ENCODE measurements at regions not wholly inside any gene's neighbourhood (a gene's known extent, or its start where the extent isn't known, plus 50 kb on each side); places are given as distances from the start of the nearest gene placed in this dataset.

DNA sequence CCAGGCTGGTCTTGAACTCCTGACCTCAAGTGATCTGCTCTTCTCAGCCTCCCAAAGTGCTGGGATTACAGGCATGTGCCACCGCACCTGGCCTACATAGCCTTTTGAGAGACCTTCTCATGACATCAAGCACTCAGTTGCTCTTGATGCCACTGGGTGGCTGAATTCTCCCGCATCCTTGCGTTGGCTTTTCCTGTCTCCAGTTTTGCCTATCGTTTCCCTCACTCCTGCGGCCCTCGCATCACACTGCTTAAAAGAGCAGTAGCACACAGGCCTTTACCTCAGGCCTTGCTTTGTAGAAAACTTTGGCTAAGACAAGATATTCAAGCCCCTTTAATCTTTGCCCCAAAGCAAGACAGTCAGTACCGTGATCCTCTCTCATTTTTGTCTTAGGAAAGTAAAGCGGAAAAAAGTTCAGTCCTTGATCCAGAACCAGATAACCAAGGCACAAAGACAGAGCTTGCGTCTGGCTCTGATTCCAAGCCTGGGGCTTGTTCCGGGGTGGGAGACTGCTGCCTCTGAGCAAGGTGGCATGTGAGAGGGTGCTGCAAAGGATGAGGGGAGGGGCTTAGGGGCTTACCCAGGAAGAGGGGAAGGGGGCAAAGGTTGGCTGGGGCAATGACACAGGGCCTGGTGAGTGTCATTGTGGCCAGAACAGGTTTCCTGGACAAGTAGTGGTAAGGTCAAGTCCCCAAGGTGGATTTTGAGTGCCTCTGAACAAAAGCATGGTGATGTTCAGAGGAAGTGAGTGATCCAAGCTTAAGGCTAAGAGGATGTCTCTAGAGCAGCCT is 175.0 kb upstream of the TLE3 start:
- DNase-seq, result no peak

DNA sequence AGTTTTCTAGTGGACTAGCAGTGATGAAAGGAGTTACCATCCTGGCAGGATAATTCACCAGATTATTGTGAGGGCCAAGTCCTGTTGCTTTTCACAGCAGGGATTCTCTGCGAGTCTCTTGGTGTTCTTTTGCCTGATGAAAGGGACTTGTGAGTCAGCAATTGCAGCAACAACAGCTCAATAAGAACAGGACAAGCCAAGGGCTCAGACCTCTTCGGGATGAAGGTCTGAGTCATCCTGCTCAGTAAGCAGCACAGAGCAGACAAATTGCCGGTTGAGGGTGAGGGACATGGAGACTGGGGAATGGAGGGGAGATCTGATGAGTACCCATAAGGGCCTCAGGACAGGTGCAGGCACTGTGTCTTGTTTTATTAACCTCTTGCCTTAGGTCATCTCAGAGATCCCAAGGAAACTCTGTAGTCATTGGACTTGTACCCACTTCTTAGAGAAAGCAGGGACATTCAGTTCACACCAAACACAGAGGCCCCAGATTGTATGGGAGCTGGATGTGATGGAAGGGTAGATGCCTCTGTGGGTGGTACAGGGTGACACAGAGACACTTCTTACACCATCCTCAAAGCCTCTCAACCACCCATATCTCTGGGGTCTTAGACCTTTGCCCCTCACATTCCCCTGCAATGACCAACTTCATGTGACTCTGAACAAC is 173.8 kb upstream of the TLE3 start:
- no peak for DNase-seq

DNA sequence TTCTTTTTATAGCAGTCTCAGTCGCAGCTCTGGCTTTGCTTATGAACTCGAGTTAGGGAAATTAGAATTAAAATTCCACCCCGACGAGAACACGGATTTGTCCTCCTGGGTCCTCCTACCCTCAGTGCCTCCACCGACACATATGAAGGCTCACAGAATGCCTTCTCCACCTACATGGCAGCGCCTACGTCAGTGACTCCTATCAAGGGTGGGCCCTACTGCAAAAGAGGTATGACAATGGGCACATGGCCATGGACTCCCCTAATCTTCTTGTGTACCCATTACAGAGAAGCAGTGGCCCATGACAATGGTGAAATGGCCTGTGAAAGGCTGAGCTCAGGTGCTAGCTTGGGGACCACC is 173.0 kb upstream of the TLE3 start:
- no peak for DNase-seq

DNA sequence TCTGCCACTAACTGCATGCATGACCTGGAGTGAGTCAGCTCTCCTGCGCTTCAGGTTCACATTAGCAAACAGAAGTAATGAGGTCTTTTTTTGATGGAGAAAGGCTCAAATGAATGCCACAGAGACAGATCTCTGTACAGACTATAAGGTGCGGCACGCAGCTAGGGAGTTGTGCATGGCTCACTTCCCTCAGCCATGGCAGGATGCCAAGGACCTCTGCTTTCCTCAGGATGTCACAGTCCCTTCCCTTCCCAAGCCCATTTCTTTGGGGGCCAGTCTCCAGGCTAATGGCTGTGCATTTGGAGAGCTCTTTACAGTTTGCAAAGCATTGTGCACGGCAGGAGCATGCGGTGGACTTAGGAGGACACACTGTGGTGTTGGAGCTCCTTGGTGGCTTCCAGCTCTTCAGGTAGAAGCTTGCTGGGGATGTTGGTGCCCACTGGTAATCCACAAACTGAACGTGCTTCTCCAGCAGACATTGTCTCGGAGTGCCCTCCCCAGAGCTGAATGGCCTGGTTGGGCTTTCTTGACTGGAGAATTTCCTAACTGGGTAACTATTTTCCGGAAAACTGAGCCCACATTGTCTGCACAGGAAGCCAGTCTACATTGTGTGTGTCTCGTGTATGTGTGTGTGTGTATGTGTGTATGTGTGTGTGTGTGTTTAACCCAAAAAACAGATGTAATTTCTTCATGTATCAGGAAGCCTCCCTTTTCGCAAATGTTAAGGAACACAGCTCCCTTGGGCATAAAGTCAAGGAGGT is 172.5 kb upstream of the TLE3 start:
- peak; percentile 55 for DNase-seq

DNA sequence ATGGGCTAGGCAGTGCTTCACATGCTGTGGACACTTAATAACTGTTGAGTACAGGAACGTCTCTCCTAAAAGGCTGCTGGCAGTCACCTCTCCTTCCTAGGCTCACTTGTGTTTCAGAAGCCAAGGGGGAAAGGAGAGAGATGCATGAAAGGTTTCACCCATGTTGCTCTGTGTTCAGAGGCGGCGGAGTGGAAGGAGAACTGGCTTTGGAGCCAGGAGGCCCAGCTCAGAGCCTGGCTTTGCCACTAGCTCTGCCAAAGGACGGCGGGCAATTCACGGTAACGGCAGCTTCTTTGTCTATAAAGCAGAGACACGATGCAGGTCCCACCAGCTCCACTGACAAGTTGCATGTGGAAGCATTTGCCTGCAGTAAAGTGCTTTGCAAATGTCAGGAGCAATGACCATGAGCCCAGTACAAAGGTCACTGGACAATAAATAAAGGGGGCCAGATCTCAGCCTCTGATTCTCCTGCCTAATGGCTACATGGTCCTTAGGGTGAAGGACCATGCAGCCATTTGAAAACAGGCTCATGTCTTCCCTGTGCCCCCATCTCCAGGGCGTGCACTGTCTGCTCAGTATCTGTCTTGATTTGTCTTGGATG is 171.7 kb upstream of the TLE3 start:
- DNase-seq, result no peak

DNA sequence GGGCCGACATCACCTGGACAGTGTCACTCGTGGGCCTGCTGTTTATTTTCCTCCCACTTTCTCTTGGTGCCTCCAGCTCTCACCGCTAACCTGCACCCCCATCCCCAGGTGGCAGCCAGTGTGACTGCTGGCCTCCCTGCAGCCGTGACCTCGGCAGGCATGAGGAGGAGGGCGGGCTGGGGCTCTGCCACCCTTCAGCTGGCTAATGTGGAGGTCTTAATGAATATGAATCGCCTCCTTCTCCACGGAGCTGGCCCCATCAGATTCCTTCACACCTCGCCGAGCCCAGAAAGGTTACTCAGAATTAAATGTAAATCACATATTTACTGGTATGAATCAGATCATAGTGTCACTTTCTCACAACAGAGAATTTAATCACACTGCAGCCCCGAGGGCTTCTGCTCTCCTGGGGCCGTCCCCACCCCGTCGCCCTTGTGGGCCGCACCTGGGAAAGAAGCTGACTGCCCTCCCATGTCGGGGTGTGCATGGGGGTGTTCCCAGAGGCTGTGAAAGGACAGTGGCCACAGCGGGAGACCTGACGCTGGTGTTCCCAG is 171.1 kb upstream of the TLE3 start:
- DNase-seq, result no peak

DNA sequence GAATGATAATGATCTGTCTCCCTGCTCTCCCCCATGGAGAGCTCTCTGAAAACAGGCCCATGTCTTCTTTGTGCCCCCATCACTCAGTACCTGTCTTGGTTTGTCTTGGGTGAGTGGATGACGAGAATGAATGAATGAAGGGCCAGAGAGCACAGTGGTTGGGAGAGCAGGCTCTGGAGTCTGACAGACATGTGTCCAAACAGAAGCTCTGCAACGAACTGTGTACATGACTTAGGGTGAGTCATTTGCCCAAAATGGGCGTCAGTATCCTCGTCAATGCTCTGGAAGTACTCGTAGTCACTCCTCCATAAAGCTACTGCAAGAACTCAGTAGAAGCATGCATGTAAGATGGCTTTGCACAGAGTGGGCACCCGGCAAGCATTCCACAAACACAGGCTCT is 170.2 kb upstream of the TLE3 start:
- no peak for DNase-seq

DNA sequence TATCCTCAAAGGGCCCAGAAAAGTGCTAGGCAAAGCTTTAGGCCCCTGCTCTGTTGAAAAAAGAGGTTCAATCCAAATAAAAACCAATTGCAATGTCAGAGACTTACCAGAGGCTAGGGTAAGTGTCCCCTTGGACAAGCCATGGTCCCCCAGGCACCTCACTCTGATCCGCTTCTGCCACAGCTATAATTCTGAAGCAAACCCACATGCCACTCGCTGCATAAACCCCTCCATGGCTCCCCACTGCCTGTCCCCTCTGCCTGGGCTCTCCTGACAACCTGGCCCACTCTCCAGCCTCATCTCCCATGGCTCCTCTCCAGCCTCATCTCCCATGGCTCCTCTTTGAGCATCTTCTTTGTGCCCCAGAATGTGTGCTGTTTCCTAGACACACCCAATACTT is 169.6 kb upstream of the TLE3 start:
- no peak for DNase-seq

DNA sequence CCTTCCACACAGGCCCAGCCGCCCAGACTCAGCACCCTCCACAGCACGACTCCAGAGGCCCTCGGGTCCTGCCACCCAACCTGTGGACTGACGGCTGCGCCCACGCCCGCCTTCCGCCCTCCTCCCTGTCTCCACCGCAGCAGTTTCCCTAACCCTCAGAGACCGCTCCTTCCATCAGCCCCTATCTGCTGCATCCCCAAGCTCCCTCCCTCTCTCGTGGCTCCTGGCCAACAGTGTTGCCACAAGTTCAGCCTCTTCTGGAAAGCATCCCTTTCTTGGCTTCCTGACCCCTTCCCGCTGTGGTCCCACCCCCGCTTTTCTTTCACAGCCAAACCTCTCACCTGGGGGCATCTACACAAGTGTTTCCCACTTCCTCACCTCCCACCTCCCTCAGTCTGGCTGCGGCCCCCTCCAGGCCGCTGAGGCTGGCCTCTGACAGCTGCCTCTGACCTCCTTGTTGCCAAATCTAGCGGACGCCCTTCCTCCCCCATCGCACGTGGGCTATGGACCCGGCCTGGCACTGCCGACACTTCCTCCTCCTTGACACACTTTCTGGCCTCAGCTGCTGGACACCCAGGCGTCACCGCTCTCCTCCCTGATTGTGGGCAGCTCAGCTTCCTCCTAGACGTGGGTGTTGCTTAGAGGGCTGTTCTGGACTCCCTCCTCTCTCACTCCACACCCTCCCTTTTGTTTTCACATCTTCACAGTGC is 168.8 kb upstream of the TLE3 start:
- DNase-seq, result peak; percentile 56

DNA sequence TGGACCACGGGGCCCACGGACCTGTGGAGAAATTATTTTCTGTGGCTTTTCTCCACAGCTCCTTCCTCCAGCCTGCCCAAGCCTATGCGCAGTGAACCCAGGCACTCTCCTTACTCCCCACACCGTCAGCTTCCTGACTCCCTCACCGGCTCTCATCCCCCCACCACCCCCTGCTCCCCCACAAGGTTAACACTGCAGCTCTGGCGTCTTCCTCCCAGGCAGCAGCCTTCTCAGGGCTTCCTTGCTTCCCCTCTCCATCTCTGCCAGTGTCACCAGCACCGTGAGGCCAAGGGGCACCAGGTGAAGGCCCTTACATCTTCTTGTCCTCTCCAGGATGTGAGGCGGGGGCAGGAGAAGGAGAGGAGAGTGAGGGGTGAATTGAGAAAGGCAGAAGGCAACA is 168.3 kb upstream of the TLE3 start:
- no peak for DNase-seq

DNA sequence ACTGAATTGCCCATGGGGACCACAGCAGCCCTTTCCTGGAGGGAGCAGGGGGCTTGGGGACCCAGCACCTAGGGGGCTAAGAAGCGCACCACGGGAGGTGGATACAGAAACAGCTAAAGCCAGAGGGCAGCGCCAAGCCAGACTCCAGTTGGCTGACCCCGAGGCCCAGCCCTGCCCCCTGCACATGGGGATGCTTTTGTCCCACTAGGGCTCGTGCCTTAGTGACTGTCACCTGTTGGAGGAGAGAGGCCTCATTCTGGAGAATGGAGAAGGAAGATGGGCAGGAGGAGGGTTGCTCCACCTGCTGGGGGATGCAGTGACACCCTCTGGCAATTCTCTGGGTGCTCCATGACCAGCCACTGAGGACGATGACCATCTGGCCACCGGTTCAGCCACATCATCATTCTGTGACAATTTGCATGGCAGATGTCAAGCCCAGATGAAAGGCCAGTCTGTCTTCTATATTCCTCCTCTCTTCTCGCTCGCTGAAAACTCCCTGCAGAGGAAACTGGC is 167.8 kb upstream of the TLE3 start:
- DNase-seq, result no peak

DNA sequence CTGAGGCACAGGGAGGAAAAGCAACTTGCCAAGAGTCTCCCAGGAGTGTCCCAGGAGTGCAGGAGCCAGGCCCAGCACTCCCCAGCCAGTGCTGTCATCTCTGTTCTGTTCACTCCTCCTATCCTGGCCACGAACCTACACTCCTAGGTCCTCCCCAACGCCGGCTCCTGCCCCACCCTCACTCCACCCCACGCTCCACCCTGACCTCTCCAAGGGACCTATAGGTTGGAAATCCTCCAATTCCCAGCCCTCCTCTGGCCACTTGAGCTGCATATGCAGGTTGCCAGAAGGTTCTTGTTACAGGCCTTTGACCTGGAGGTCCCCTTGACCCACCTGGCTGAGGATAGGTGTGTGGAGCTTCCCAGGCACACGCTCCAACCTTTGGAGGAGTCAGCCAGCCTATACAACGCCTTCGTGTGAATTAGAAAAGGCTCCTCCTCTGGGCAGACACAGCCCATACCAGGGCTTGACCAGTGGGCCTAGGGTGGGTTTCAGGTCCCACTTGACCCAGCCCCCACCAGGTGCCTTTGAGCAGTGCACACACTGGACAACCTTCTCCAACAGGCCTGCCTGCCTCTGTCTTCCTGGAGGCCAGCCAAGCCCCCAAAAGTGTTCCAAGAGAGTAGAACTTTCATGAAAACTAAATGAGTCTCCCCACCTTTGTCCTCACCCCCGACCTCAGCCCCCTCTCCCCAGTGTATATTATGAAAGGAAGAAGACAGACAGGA is 167.2 kb upstream of the TLE3 start:
- no peak for DNase-seq

DNA sequence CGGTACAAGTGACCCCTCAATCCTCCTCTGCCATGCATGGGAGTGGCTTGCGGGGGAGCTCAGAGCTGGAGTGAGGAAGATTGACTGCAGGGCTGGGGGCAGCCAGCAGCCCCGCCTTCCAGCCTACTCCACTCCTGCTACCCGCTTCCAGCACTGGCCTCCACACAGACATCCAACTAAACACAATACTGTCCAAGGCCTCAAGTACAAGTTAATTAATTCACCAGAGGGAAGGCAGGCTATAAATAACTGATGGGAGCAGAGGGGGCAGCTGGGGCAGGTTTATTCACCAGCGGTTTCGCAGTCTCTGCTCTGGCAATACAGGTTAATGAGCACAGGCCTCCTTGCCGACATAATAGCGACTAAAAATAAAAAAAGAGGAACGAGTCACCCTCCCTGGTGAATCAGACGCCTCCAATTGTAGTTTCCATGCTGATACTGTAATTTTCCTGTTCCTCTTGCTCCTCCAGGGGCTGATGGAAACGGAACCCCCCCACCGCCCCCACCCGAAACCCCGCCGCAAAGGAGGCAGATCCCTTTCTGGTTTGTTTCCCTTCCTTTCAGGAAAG is 166.4 kb upstream of the TLE3 start:
- peak; percentile 57 for DNase-seq

DNA sequence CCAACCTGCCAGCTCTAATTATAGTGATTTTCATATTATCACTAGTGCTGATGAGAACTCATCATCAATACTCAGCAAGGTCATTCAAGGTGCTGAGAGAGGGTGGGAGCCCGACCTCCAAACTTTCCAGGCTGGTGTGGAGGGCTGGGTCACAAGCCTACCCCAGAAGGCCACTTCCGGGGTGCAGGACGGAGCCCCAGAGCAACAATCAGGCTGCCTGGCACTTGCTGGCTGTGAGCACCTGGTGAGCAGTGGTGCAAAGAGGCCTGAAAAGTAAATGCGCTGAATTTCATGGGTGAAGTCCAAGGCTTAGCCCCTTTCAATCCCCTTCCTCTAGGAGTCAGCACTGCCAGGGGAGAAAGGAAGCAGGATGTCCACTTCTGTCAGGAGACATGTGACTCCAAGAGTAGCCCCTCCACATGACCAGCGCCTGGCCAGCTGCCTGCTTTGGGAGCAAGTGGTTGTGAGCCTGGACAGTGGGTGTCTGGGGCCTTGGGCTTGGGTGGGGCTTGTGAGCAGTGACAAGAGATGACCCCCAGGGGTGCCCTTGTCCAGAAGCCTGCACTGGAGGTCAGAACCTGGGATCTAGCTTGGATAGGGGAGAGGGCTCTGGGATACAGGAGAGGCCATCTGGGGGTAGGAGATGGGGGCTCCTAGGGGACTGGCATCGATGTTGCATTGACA is 165.0 kb upstream of the TLE3 start:
- DNase-seq, result no peak

DNA sequence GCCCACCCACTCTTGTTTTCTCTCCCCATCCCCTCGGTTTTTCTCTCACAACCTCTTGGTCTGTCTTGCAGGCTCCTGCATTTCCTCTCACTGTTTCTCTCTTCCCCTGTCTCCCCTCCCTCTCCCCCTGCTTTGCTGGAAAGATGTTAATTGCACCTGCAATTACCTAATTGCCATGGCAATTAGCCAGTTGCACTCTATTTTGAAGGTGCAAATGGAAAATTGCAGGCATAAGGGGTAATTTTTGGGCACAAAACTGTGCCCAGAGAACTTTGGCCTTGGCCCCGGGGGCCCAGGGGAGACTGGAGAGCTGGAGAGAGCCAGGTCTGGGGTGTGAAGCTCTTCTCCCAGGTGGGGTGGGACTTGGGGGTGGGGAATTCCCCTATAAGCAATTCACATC is 164.5 kb upstream of the TLE3 start:
- DNase-seq, result no peak

DNA sequence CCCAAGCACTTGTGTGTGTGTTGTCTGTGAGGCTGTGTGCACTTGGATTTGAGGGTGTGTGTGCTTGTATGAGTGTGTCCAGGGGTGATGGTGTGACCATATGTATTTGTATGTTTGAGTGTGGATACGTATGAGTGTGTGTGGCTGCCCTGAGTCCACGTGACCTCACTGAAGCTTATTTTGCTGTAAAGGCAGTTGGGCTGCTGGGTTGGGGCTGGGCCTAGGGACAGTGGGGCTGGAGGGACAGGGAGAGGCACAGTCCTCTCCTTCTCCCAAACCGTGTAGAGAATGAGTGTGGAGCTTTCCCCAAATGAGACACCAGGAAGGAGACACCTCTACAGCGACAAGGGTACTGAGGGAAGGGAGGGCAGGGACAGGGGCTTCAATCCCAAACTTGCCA is 163.4 kb upstream of the TLE3 start:
- no peak for DNase-seq

DNA sequence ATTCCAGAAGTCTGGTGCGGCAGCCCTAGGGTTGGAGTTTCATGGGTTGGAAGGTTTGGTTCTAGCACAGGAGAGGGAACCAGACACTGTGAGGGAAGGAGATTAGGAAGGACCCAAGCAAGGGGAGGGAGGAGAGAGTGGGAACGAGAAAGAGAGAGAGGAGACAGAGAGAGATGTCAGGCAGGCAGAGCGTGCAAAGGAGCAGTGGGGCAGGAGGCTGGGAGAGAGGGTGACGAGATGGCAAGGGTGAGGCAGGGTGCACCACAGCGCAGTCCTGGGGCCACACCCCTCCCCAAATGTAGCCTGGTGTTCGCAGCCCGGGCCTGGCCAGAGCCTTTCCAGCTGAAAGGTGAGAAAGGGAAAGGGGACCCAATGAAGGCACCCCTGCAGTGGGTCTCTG is 162.9 kb upstream of the TLE3 start:
- no peak for DNase-seq

DNA sequence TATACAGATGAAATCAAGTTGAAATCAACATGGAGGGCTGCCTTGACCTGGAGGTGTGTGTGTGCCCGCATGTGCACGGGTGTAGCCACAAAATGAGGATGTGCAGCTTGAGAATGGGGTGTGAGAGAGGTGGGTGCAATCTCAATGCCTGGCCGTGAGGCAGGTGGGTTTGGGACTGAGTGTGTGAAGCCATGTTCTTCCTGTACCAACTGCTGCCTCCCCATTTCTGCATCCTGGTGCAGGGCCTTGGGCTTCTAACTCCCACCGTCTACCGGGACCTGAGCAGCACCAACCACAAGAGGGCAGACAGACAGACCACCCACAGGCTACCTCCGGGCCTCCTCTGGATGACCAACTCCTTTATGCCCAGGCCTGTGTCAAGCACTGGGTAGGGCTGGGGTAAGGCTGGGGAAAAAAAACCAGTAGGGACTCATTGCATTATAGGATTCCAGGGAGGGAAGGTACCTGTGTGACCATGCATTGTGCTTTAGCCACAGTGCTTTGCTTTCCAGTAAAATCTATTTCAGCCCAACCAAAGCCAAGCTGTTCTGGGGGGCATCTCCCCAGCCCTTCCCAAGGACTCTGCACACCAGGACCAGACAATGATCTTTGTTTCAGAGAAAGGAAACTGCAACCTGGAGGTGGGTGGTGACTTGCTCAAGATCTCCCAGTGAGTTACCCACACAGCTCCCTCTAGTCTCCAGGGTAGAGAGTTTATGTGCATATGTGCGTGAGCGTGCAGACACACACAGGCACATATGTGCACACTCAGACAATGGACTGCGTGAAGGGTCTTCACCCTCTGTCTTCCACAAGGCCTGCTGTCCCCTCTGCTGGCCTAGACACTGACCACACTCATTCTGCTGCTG is 162.2 kb upstream of the TLE3 start:
- no peak for DNase-seq

DNA sequence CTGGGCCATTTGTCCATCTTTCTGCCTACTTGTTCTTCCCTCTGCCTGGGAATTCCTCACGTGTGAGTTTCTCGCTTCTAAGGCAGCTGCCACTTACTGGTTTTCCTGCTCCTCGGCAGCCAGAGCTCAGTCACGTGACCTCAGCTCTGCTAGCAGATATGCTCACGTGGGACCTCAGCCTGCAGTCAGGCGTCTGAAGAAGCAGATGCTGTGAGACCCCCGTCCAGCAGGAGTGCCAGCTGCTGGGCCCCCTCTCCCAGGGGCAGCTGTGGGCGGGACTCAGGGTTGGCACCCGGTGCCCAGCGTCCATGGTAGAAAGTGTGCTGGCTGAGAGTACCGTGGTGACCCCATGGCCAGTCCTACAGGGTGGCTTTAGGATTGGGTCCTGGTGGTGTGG is 161.3 kb upstream of the TLE3 start:
- peak; percentile 79 for DNase-seq

All from hindlimb muscle (tissue), 1 donor.